ENCODE measurements at regions not wholly inside any gene's neighbourhood (a gene's known extent, or its start where the extent isn't known, plus 50 kb on each side); places are given as distances from the start of the nearest gene placed in this dataset.

- ChIA-PET POLR2A (no interaction called here), CTCF (no interaction called here)
- no peaks in the 10 kb centered on the region for H3K4me1 Mint-ChIP-seq (ENCODE audit: insufficient read depth, unreplicated experiment)
- TF ChIP-seq, protein P1, sequence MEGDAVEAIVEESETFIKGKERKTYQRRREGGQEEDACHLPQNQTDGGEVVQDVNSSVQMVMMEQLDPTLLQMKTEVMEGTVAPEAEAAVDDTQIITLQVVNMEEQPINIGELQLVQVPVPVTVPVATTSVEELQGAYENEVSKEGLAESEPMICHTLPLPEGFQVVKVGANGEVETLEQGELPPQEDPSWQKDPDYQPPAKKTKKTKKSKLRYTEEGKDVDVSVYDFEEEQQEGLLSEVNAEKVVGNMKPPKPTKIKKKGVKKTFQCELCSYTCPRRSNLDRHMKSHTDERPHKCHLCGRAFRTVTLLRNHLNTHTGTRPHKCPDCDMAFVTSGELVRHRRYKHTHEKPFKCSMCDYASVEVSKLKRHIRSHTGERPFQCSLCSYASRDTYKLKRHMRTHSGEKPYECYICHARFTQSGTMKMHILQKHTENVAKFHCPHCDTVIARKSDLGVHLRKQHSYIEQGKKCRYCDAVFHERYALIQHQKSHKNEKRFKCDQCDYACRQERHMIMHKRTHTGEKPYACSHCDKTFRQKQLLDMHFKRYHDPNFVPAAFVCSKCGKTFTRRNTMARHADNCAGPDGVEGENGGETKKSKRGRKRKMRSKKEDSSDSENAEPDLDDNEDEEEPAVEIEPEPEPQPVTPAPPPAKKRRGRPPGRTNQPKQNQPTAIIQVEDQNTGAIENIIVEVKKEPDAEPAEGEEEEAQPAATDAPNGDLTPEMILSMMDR (IDR thresholded peaks at IDR 0.05; ENCODE audit: unreplicated experiment), result no peak
- no peak for DNase-seq (ENCODE audit: unreplicated experiment)
- H3K27ac Mint-ChIP-seq (ENCODE audit: low read depth, unreplicated experiment), result no peak overlapping the region
- intact Hi-C loops (cut with micrococcal nuclease), result no loop called here
- H3K9me3 Mint-ChIP-seq (ENCODE audit: unreplicated experiment), result no peaks in the 10 kb centered on the region
- BruUV-seq (replicated peaks), result no TSS peak
- H3K4me3 Mint-ChIP-seq (ENCODE audit: unreplicated experiment), result no peak overlapping the region
- H3K27me3 Mint-ChIP-seq (ENCODE audit: insufficient read depth, unreplicated experiment), result peaks cover 72% of the 10 kb centered on the region
- no peaks in the 10 kb centered on the region for H3K36me3 Mint-ChIP-seq (ENCODE audit: insufficient read depth, unreplicated experiment)
Observed at GRCh38 chr1:38766125-38766524, 93.4 kb downstream of the RRAGC start.

GRCh38 chr1:38763121-38763520 lies 96.5 kb downstream of the RRAGC start:
- H3K27me3 Mint-ChIP-seq (ENCODE audit: insufficient read depth, unreplicated experiment), result peaks cover 62% of the 10 kb centered on the region
- ChIA-PET POLR2A (no interaction called here), CTCF (no interaction called here)
- no peak overlapping the region for H3K27ac Mint-ChIP-seq (ENCODE audit: low read depth, unreplicated experiment)
- TF ChIP-seq, protein P1 (IDR thresholded peaks at IDR 0.05; ENCODE audit: unreplicated experiment), result no peak
- no peaks in the 10 kb centered on the region for H3K4me1 Mint-ChIP-seq (ENCODE audit: insufficient read depth, unreplicated experiment)
- DNase-seq (ENCODE audit: unreplicated experiment), result no peak
- no peaks in the 10 kb centered on the region for H3K36me3 Mint-ChIP-seq (ENCODE audit: insufficient read depth, unreplicated experiment)
- no peak overlapping the region for H3K4me3 Mint-ChIP-seq (ENCODE audit: unreplicated experiment)
- no peaks in the 10 kb centered on the region for H3K9me3 Mint-ChIP-seq (ENCODE audit: unreplicated experiment)
- no TSS peak for BruUV-seq (replicated peaks)
- intact Hi-C loops (cut with micrococcal nuclease), result no loop called here

DNA sequence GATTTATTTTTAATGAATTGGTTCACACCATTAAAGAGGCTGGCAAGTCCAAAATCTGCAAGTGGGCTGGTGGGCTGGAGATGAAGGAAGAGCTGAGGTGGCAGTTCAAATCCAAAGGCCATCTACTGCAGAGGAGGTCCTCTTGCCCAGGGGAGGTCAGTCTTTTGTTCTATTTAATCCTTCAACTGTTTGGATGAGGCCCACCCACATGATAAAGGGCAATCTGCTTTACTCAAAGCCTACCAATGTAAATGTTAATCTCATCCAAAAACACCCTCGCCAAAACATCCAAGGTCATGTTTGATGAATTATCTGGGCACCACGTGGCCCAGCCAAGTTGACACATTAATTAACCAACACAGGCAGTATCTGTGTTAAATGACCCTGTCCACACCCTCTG lies 99.0 kb downstream of the RRAGC start:
- H3K27ac Mint-ChIP-seq (ENCODE audit: low read depth, unreplicated experiment), result no peak overlapping the region
- DNase-seq (ENCODE audit: unreplicated experiment), result no peak
- peaks cover 45% of the 10 kb centered on the region for H3K27me3 Mint-ChIP-seq (ENCODE audit: insufficient read depth, unreplicated experiment)
- no peak overlapping the region for H3K4me3 Mint-ChIP-seq (ENCODE audit: unreplicated experiment)
- H3K9me3 Mint-ChIP-seq (ENCODE audit: unreplicated experiment), result no peaks in the 10 kb centered on the region
- no TSS peak for BruUV-seq (replicated peaks)
- intact Hi-C loops (cut with micrococcal nuclease), result no loop called here
- H3K4me1 Mint-ChIP-seq (ENCODE audit: insufficient read depth, unreplicated experiment), result no peaks in the 10 kb centered on the region
- H3K36me3 Mint-ChIP-seq (ENCODE audit: insufficient read depth, unreplicated experiment), result no peaks in the 10 kb centered on the region
- ChIA-PET CTCF (no interaction called here), POLR2A (no interaction called here)
- TF ChIP-seq, protein P1 (IDR thresholded peaks at IDR 0.05; ENCODE audit: unreplicated experiment), result no peak

DNA sequence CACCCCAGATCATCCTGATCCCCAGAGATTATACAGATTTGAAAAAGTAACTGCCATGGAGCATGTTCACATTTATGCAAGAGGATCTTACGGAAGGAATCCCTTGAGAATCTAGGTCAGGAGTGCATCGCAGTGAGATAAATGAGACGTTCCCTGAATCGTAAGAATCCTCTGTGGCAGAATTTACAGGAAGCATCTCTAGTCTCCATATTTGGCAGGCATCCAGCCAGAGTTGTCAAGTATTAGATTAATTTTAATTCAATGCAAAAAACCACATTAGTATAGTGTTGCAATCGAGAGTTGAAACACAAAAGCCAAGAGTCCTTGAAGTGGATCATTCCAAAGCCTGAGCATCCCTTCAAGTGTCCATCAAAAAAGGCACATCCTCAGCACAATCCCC lies 100.8 kb downstream of the RRAGC start:
- ChIA-PET CTCF (no interaction called here), POLR2A (interaction anchor here (0.7 kb wide), 1 partner anchor 229 kb away, joined by 3 read pairs; no protein-coding TSS in a partner anchor)
- Mint-ChIP-seq H3K4me1 (ENCODE audit: insufficient read depth, unreplicated experiment) (no peaks in the 10 kb centered on the region), H3K9me3 (ENCODE audit: unreplicated experiment) (no peaks in the 10 kb centered on the region), H3K27ac (ENCODE audit: low read depth, unreplicated experiment) (no peak overlapping the region), H3K27me3 (ENCODE audit: insufficient read depth, unreplicated experiment) (peaks cover 42% of the 10 kb centered on the region), H3K4me3 (ENCODE audit: unreplicated experiment) (no peak overlapping the region), H3K36me3 (ENCODE audit: insufficient read depth, unreplicated experiment) (no peaks in the 10 kb centered on the region)
- TF ChIP-seq, protein P1 (IDR thresholded peaks at IDR 0.05; ENCODE audit: unreplicated experiment), result no peak
- no peak for DNase-seq (ENCODE audit: unreplicated experiment)
- no TSS peak for BruUV-seq (replicated peaks)
- intact Hi-C loops (cut with micrococcal nuclease), result no loop called here
